ELR (cell line): ENCODE measurements at regions not wholly inside any gene's neighbourhood (a gene's known extent, or its start where the extent isn't known, plus 50 kb on each side); places are given as distances from the start of the nearest gene placed in this dataset.
A peak's percentile ranks its signal among the peaks of the same experiment; 100 is the strongest.

Experiments used
- DNase-seq: peaks from one replicate; pipeline ENCODE4 v3.0.0-alpha.2; 2015; ENCODE audit warnings: low read depth

GRCh38 chr2:195606179-195606578 is 50.8 kb upstream of the SLC39A10 start:
- no peak for DNase-seq

GRCh38 chr2:195604706-195605105 is 52.3 kb upstream of the SLC39A10 start:
- no peak for DNase-seq

GRCh38 chr2:195603998-195604397 is 53.0 kb upstream of the SLC39A10 start:
- no peak for DNase-seq

- no peak for DNase-seq
These were observed 53.6 kb upstream of the SLC39A10 start for GRCh38 chr2:195603408-195603807.

- no peak for DNase-seq
These were observed 54.3 kb upstream of the SLC39A10 start for GRCh38 chr2:195602687-195603086.

- DNase-seq = no peak
These were observed 55.7 kb upstream of the SLC39A10 start for GRCh38 chr2:195601361-195601760.

GRCh38 chr2:195600778-195601177 is 56.2 kb upstream of the SLC39A10 start:
- DNase-seq = no peak

GRCh38 chr2:195596840-195597239 is 60.2 kb upstream of the SLC39A10 start:
- no peak for DNase-seq

- DNase-seq = no peak
These were observed 61.2 kb upstream of the SLC39A10 start for GRCh38 chr2:195595825-195596224.

GRCh38 chr2:195594919-195595694 is 61.9 kb upstream of the SLC39A10 start:
- DNase-seq = no peak

GRCh38 chr2:195594248-195594647 is 62.8 kb upstream of the SLC39A10 start:
- no peak for DNase-seq

GRCh38 chr2:195592105-195592504 is 64.9 kb upstream of the SLC39A10 start:
- DNase-seq = no peak

- no peak for DNase-seq
These were observed 66.2 kb upstream of the SLC39A10 start for GRCh38 chr2:195590861-195591205.

- no peak for DNase-seq
These were observed 66.7 kb upstream of the SLC39A10 start for GRCh38 chr2:195590199-195590860.

GRCh38 chr2:195587966-195588365 is 69.1 kb upstream of the SLC39A10 start:
- no peak for DNase-seq

GRCh38 chr2:195586062-195586714 is 70.8 kb upstream of the SLC39A10 start:
- no peak for DNase-seq

GRCh38 chr2:195582188-195582587 is 74.8 kb upstream of the SLC39A10 start:
- DNase-seq = no peak

GRCh38 chr2:195579776-195580555 is 77.1 kb upstream of the SLC39A10 start:
- no peak for DNase-seq

- DNase-seq = peak; percentile 92
These were observed 81.1 kb upstream of the SLC39A10 start for GRCh38 chr2:195575879-195576401.

- no peak for DNase-seq
These were observed 82.0 kb upstream of the SLC39A10 start for GRCh38 chr2:195575016-195575415.

- DNase-seq = no peak
These were observed 82.7 kb upstream of the SLC39A10 start for GRCh38 chr2:195574312-195574711.
